HCT116 (cell line): ENCODE measurements at regions not wholly inside any gene's neighbourhood (a gene's known extent, or its start where the extent isn't known, plus 50 kb on each side); places are given as distances from the start of the nearest gene placed in this dataset.

Experiments
- ATAC-seq: fragments of 200-7000 bp; cut with Tn5 transposase; 2 replicates; pipeline ENCODE4 v1.9.1; 2020; ENCODE audit warnings: mild to moderate bottlenecking, moderate library complexity
- BruUV-seq: library from RNA; stranded (reverse); fragments of 400-500 nt; replicated peaks from 2 replicates; lab custom pipeline; 2021; lab: Mats Ljungman, UMichigan
- CTCF ChIA-PET: fragments of 300-600 bp; sonication (Branson Sonifier 250); formaldehyde crosslinking; loops from one replicate; lab custom pipeline; 2021; ENCODE audit warnings: antibody characterized with exemption; lab: Charles Lee
- POLR2A ChIA-PET: fragments of 300-600, 350-600 bp; sonication (Branson Sonifier 250); formaldehyde crosslinking; loops from one replicate; lab custom pipeline; 2021; ENCODE audit warnings: antibody characterized with exemption; lab: Charles Lee
- RAD21 ChIA-PET, 2 experiments: fragments of 300-600 bp; sonication (Branson Sonifier 250); formaldehyde crosslinking; loops; one replicate each; lab custom pipeline; 2023; ENCODE audit warnings: low total read pairs in 2 of 2; ENCODE audit not compliant: uncharacterized antibody in 2 of 2, unreplicated experiment in 2 of 2, low non-redundant PET in 1 of 2; lab: Charles Lee
- DNase-seq: peaks from one replicate; pipeline ENCODE4 v3.0.0-alpha.2; 2010; ENCODE audit warnings: low read depth, low spot score
- H2AFZ ChIP-seq: fragments of 200-600 bp; shearing (Covaris generic), sonication (generic); 2 replicates; pipeline ENCODE4 v1.6.1; 2017; ENCODE audit warnings: low read depth, mixed run types, mixed read lengths, antibody characterized with exemption, low read length; ENCODE audit not compliant: poor library complexity, severe bottlenecking
- H3K27ac ChIP-seq: 2 replicates; pipeline ENCODE4 v1.5.1; 2012; ENCODE audit warnings: low read depth, low read length
- H3K27me3 ChIP-seq: fragments of 200-600 bp; sonication (generic); 2 replicates; pipeline ENCODE4 v1.6.1; 2016; ENCODE audit warnings: mixed run types, low read length, mixed read lengths; ENCODE audit not compliant: insufficient read depth
- H3K36me3 ChIP-seq, 2 experiments: fragments of 200-500 bp in 1 of 2; fragments of 200-600 bp in 1 of 2; sonication (Bioruptor generic) in 1 of 2; sonication (generic) in 1 of 2; 2 replicates each; pipeline versions ENCODE4 v1.5.1 to v1.6.1; 2014 to 2016; ENCODE audit warnings: low read length in 2 of 2, inconsistent platforms in 1 of 2, mixed read lengths in 1 of 2, mixed run types in 1 of 2; ENCODE audit not compliant: insufficient read depth in 2 of 2, control insufficient read depth in 1 of 2
- H3K4me1 ChIP-seq, 2 experiments: fragments of 200-600 bp in 1 of 2; sonication (generic) in 1 of 2; 2 replicates each; pipeline versions ENCODE4 v1.5.1 to v1.6.1; 2012 to 2017; ENCODE audit warnings: low read length in 2 of 2, inconsistent platforms in 1 of 2, mild to moderate bottlenecking in 1 of 2, mixed read lengths in 1 of 2, mixed run types in 1 of 2, moderate library complexity in 1 of 2; ENCODE audit not compliant: insufficient read depth in 2 of 2, control insufficient read depth in 1 of 2
- H3K4me2 ChIP-seq: fragments of 200-600 bp; sonication (generic); 2 replicates; pipeline ENCODE4 v1.6.1; 2017; ENCODE audit warnings: mixed run types, low read length, mixed read lengths
- H3K4me3 ChIP-seq, 2 experiments: fragments of 200-600 bp in 1 of 2; sonication (generic) in 1 of 2; replicated peaks in 1 of 2; 2 replicates each; pipeline ENCODE4 v1.5.1; 2011 to 2016; ENCODE audit warnings: low read length in 2 of 2, control low read depth in 1 of 2, low read depth in 1 of 2, mild to moderate bottlenecking in 1 of 2, mixed read lengths in 1 of 2, mixed run types in 1 of 2
- H3K79me2 ChIP-seq: fragments of 200-600 bp; sonication (generic); 2 replicates; pipeline ENCODE4 v1.6.1; 2017; ENCODE audit warnings: mild to moderate bottlenecking, mixed run types, low read length, moderate library complexity, mixed read lengths; ENCODE audit not compliant: insufficient read depth
- H3K9ac ChIP-seq: fragments of 200-600 bp; sonication (generic); 2 replicates; pipeline ENCODE4 v1.6.1; 2016; ENCODE audit warnings: low read length, mixed read lengths
- H3K9me2 ChIP-seq: fragments of 200-600 bp; sonication (generic), shearing (Covaris generic); 2 replicates; pipeline ENCODE4 v1.6.1; 2017; ENCODE audit warnings: mixed run types, mild to moderate bottlenecking, moderate library complexity; ENCODE audit not compliant: insufficient read depth
- H3K9me3 ChIP-seq, 2 experiments: fragments of 200-500 bp in 1 of 2; fragments of 200-600 bp in 1 of 2; sonication (Bioruptor generic) in 1 of 2; sonication (generic) in 1 of 2; 2 replicates each; pipeline ENCODE4 v1.6.1; 2014 to 2017; ENCODE audit warnings: low read length in 2 of 2, mixed read lengths in 2 of 2, inconsistent platforms in 1 of 2, low read depth in 1 of 2, mild to moderate bottlenecking in 1 of 2, mixed run types in 1 of 2, moderate library complexity in 1 of 2; ENCODE audit not compliant: control insufficient read depth in 1 of 2, insufficient read depth in 1 of 2
- H4K20me1 ChIP-seq: fragments of 200-600 bp; sonication (generic), shearing (Covaris generic); 2 replicates; pipeline ENCODE4 v1.6.1; 2017; ENCODE audit warnings: mixed run types, mild to moderate bottlenecking, moderate library complexity; ENCODE audit not compliant: insufficient read depth
- CBX3 ChIP-seq: IDR thresholded peaks from 2 replicates; pipeline ENCODE4 v1.6.1; 2012; ENCODE audit warnings: low read depth
- TCF7L2 ChIP-seq: IDR thresholded peaks from 2 replicates; pipeline ENCODE4 v1.7.0; 2011; ENCODE audit warnings: borderline replicate concordance, inconsistent platforms; ENCODE audit not compliant: insufficient read depth, insufficient read length; ENCODE audit errors: extremely low read depth
- ZNF274 ChIP-seq: fragments of 200-500 bp; sonication (Bioruptor generic); IDR thresholded peaks from 2 replicates; pipeline ENCODE4 v1.6.1; 2014; ENCODE audit warnings: mild to moderate bottlenecking, low read depth, low read length, inconsistent platforms
- intact Hi-C: fragments of 100-400 bp; cut with micrococcal nuclease; formaldehyde crosslinking; loops from 2 replicates; pipeline ENCODE4 v1.10.0; 2022

- Histone ChIP-seq H3K9me3 (no peaks in the 10 kb centered on the region), H3K4me2 (no peak overlapping the region), H3K27me3 (no peaks in the 10 kb centered on the region), H3K36me3 (no peaks in the 10 kb centered on the region), H3K79me2 (no peaks in the 10 kb centered on the region), H2AFZ (no peak overlapping the region), H3K4me1 (peaks cover 0 to 10% of the 10 kb centered on the region in 2 experiments; a peak in 2 of 4 replicates), H3K9ac (no peak overlapping the region), H4K20me1 (no peaks in the 10 kb centered on the region), H3K9me2 (no peaks in the 10 kb centered on the region), H3K4me3 (no peak overlapping the region), H3K27ac (no peak overlapping the region)
- RAD21 ChIA-PET: no interaction called here
- no peak for TF ChIP-seq ZNF274
- BruUV-seq: no TSS peak
- ATAC-seq (no peak), DNase-seq (no peak)
- CTCF ChIA-PET: no interaction called here
- intact Hi-C loops: no loop called here
- POLR2A ChIA-PET: no interaction called here
These were observed 172.3 kb upstream of the ADO start for GRCh38 chr10:62632071-62632809.

GRCh38 chr10:62633976-62634375 is 170.5 kb upstream of the ADO start:
- Histone ChIP-seq H3K79me2 (no peaks in the 10 kb centered on the region), H3K9me2 (no peaks in the 10 kb centered on the region), H4K20me1 (no peaks in the 10 kb centered on the region), H3K9ac (no peak overlapping the region), H3K9me3 (no peaks in the 10 kb centered on the region), H3K4me1 (no peaks in the 10 kb centered on the region), H2AFZ (no peak overlapping the region), H3K4me3 (no peak overlapping the region), H3K27ac (no peak overlapping the region), H3K36me3 (no peaks in the 10 kb centered on the region), H3K27me3 (no peaks in the 10 kb centered on the region), H3K4me2 (no peak overlapping the region)
- DNase-seq: no peak
- CTCF ChIA-PET: interaction anchor here (0.8 kb wide), 1 partner anchor 184 kb away, joined by 4 read pairs; no protein-coding TSS in a partner anchor
- POLR2A ChIA-PET: no interaction called here
- RAD21 ChIA-PET: no interaction called here
- TF ChIP-seq TCF7L2 (no peak), CBX3 (no peak)
- intact Hi-C loops: no loop called here
- ATAC-seq: no peak
- BruUV-seq: no TSS peak
